Glutamatergic neuron (in vitro differentiated cells): ENCODE measurements at regions not wholly inside any gene's neighbourhood (a gene's known extent, or its start where the extent isn't known, plus 50 kb on each side); places are given as distances from the start of the nearest gene placed in this dataset.

Experiments used
- DNase-seq: peaks from one replicate; pipeline ENCODE4 v3.0.0; 2022
- H3K27ac Mint-ChIP-seq: one replicate; pipeline ENCODE4 v1.8.0; 2020; ENCODE audit warnings: mild to moderate bottlenecking, mixed read lengths, inconsistent platforms; ENCODE audit not compliant: unreplicated experiment
- H3K27me3 Mint-ChIP-seq: one replicate; pipeline ENCODE4 v1.8.0; 2020; ENCODE audit warnings: mild to moderate bottlenecking, moderate library complexity, mixed read lengths, inconsistent platforms; ENCODE audit not compliant: unreplicated experiment
- H3K36me3 Mint-ChIP-seq: one replicate; pipeline ENCODE4 v1.8.0; 2020; ENCODE audit warnings: mild to moderate bottlenecking, mixed read lengths, inconsistent platforms; ENCODE audit not compliant: unreplicated experiment
- H3K4me1 Mint-ChIP-seq: one replicate; pipeline ENCODE4 v1.8.0; 2020; ENCODE audit warnings: mild to moderate bottlenecking, low read depth, mixed read lengths, inconsistent platforms; ENCODE audit not compliant: unreplicated experiment
- H3K4me3 Mint-ChIP-seq: one replicate; pipeline ENCODE4 v1.8.0; 2020; ENCODE audit warnings: mild to moderate bottlenecking, mixed read lengths, inconsistent platforms; ENCODE audit not compliant: unreplicated experiment
- H3K9me3 Mint-ChIP-seq: one replicate; pipeline ENCODE4 v1.8.0; 2020; ENCODE audit warnings: mild to moderate bottlenecking, moderate library complexity, mixed read lengths, inconsistent platforms; ENCODE audit not compliant: unreplicated experiment
- TF ChIP-seq, protein P1 (sequence below): fragments of 200-600 bp; sonication (generic); IDR thresholded peaks from one replicate; pipeline ENCODE4 v1.5.0; 2021; ENCODE audit not compliant: partially characterized antibody, unreplicated experiment

DNA sequence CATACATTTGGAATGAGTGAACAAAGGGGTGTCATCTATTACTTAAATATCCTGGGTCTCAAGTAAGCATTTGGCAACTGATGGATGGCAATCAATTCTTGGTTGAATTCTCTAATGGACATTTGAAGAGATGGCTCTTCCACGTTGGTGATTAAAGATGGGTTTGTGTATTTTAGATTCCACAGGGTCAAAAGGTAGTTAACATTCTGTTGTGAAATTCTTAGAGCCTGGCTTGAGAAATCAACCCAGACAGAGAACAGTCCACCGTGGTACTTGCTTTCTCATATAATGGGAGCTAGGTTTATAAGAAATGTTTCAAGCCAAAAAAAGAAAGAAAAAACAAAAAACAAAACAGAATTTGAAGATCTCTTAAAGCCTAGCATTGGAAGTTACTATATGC lies 355.9 kb upstream of the PITX2 start:
- Mint-ChIP-seq H3K4me1 (no peaks in the 10 kb centered on the region), H3K27ac (no peak overlapping the region), H3K9me3 (peaks cover 1% of the 10 kb centered on the region), H3K27me3 (no peaks in the 10 kb centered on the region), H3K36me3 (no peaks in the 10 kb centered on the region), H3K4me3 (no peak overlapping the region)
- TF ChIP-seq, protein P1, sequence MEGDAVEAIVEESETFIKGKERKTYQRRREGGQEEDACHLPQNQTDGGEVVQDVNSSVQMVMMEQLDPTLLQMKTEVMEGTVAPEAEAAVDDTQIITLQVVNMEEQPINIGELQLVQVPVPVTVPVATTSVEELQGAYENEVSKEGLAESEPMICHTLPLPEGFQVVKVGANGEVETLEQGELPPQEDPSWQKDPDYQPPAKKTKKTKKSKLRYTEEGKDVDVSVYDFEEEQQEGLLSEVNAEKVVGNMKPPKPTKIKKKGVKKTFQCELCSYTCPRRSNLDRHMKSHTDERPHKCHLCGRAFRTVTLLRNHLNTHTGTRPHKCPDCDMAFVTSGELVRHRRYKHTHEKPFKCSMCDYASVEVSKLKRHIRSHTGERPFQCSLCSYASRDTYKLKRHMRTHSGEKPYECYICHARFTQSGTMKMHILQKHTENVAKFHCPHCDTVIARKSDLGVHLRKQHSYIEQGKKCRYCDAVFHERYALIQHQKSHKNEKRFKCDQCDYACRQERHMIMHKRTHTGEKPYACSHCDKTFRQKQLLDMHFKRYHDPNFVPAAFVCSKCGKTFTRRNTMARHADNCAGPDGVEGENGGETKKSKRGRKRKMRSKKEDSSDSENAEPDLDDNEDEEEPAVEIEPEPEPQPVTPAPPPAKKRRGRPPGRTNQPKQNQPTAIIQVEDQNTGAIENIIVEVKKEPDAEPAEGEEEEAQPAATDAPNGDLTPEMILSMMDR, result no peak
- no peak for DNase-seq

DNA sequence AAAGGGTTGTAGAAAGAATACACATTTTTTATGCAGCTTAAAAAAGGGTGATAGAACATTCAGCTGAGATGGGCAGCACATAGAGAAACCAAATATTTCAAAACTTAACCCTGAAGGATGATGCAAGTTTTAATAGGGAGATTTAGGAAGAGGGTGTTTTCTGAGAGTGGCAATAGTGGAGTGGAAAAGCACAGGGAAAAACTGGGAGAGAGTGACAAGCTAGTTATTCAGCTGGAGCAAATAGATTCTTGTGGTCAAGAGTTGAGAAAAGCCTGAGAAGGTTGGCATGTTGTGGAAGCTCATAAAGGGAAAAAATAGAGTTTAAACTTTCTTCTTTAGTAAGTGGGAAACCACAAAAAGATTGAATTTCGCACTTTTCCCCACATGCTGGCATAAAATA lies 359.6 kb upstream of the PITX2 start:
- Mint-ChIP-seq H3K36me3 (no peaks in the 10 kb centered on the region), H3K4me3 (no peak overlapping the region), H3K27ac (no peak overlapping the region), H3K4me1 (no peaks in the 10 kb centered on the region), H3K9me3 (peaks cover 1% of the 10 kb centered on the region), H3K27me3 (no peaks in the 10 kb centered on the region)
- TF ChIP-seq, protein P1, result no peak
- no peak for DNase-seq

DNA sequence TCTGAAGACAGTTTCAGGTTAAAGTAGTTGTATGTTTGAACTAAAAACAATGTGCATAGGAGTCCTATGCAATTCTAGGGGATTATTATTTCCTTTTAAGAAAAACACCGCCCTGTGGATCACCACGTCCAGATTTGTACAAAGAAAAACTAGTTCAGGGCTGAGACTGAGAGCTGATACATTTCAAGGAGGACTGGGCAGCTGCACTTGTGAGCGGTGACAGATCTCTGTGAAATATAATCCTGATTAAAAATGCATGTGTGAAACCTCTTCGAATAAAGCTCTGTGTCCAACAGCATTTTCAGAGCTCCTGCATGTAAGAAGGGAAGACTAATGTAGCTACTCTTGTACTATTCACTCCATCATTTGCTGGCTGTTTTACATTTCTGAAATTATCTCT lies 365.8 kb upstream of the PITX2 start:
- Mint-ChIP-seq H3K4me3 (no peak overlapping the region), H3K9me3 (no peaks in the 10 kb centered on the region), H3K36me3 (no peaks in the 10 kb centered on the region), H3K27ac (no peak overlapping the region), H3K27me3 (no peaks in the 10 kb centered on the region), H3K4me1 (no peaks in the 10 kb centered on the region)
- TF ChIP-seq, protein P1, result no peak
- DNase-seq, result no peak

DNA sequence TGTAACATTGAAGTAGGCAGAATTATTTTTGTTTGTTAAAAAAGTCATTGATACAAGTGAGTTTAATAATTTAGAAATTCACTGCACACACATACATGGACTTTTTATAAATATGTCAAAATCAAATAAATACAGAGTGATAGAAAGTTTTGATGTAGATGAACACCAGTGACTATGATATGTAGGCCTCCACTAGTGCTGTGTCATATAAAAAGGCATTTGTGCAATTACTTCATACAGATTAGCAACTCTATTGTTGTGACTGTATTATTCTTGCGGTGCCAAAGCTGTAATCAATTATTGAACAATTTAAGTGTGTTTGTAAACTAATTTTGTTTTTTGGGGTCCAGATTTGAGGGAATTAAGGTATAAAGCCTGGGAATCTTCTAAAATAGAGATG lies 366.2 kb upstream of the PITX2 start:
- H3K27me3 Mint-ChIP-seq, result no peaks in the 10 kb centered on the region
- H3K36me3 Mint-ChIP-seq, result no peaks in the 10 kb centered on the region
- no peak overlapping the region for H3K4me3 Mint-ChIP-seq
- no peaks in the 10 kb centered on the region for H3K9me3 Mint-ChIP-seq
- TF ChIP-seq, protein P1, result no peak
- H3K4me1 Mint-ChIP-seq, result no peaks in the 10 kb centered on the region
- H3K27ac Mint-ChIP-seq, result no peak overlapping the region
- no peak for DNase-seq

DNA sequence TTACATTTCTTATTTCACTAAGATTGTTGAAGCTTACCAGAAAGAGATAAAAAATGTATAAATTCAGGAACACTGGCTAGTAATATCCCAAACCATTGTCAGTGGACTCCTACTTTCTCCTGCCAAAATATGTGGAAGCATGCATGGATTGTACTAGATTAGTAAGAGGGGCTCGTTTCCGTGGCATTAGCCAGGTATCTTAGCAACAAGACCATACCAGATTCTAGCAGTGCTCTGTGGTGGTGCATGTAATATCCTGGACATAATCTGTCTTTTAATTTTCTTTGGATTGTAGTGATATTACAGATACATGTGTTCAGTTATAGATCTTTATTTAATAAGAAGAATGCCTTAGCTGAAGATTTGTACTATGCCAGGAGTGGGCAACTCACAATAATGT lies 371.9 kb upstream of the PITX2 start:
- DNase-seq, result no peak
- Mint-ChIP-seq H3K9me3 (no peaks in the 10 kb centered on the region), H3K27me3 (no peaks in the 10 kb centered on the region), H3K27ac (no peak overlapping the region), H3K4me1 (peaks cover 3% of the 10 kb centered on the region), H3K4me3 (no peak overlapping the region), H3K36me3 (no peaks in the 10 kb centered on the region)
- TF ChIP-seq, protein P1, result no peak
